ENCODE measurements at regions not wholly inside any gene's neighbourhood (a gene's known extent, or its start where the extent isn't known, plus 50 kb on each side); places are given as distances from the start of the nearest gene placed in this dataset.
"Not testable (repeated sequence)": the region's sequence is repeated elsewhere in the genome, so short reads cannot be mapped to it uniquely, and the experiment has no call there.

DNA sequence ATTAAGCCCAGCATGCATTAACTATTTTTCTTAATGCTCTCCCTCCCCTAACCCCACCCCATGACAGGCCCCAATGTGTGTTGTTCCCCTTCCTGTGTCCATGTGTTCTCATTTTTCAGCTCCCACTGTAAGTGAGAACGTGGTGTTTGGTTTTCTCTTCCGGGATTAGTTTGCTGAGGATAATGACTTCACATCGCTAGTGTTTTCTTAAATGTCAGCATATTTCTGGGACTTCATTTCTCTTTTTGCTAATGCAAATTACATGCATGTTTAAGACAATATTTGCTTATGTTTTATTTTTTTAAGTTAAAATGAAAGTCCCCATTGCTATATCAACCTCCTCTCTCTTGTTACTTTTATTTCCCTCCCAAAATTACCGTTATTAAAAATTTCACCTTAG is 733.3 kb upstream of the DEFB115 start:
- H3K27ac Mint-ChIP-seq (ENCODE audit: unreplicated experiment); H3K9me3 ChIP-seq; H3K27me3 ChIP-seq (replicated peaks; ENCODE audit: control insufficient read depth, insufficient read depth, low read length); DNase-seq; CTCF ChIA-PET; BruUV-seq (replicated peaks); H3K9me3 Mint-ChIP-seq (ENCODE audit: unreplicated experiment); POLR2A ChIA-PET; intact Hi-C loops (cut with micrococcal nuclease; ENCODE audit: unreplicated experiment); H3K4me1 Mint-ChIP-seq (ENCODE audit: low read depth, unreplicated experiment); H3K36me3 ChIP-seq (ENCODE audit: control insufficient read depth, insufficient read depth, low read length); H3K4me1 ChIP-seq; H3K27me3 Mint-ChIP-seq (ENCODE audit: insufficient read depth, unreplicated experiment); H3K36me3 Mint-ChIP-seq (ENCODE audit: insufficient read depth, unreplicated experiment); H3K4me3 ChIP-seq (ENCODE audit: low read depth, low read length); H3K4me3 Mint-ChIP-seq (ENCODE audit: unreplicated experiment): not testable (repeated sequence)

DNA sequence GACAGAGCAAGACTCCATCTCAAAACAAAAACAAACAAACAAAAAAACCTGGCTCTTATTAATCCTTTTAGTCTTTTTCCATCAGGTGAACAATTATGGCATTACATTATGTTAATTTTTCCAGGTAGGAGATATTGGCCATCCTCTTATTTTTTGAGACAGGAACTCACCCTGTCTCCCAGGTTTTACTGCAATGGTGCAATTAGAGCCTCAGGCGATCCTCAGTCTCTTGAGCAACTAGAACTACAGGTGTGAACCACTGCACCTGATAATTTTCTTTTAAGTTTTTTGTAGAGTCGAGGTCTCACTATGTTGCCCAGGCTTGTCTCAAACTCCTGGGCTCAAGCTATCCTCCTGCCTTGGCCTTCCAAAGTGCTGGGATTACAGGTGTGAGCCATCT is 732.7 kb upstream of the DEFB115 start:
- CTCF ChIA-PET; H3K36me3 Mint-ChIP-seq (ENCODE audit: insufficient read depth, unreplicated experiment); H3K4me1 ChIP-seq; H3K4me1 Mint-ChIP-seq (ENCODE audit: low read depth, unreplicated experiment); H3K9me3 ChIP-seq; DNase-seq; H3K27me3 ChIP-seq (replicated peaks; ENCODE audit: control insufficient read depth, insufficient read depth, low read length); intact Hi-C loops (cut with micrococcal nuclease; ENCODE audit: unreplicated experiment); H3K27ac Mint-ChIP-seq (ENCODE audit: unreplicated experiment); POLR2A ChIA-PET; H3K4me3 ChIP-seq (ENCODE audit: low read depth, low read length); BruUV-seq (replicated peaks); H3K9me3 Mint-ChIP-seq (ENCODE audit: unreplicated experiment); H3K27me3 Mint-ChIP-seq (ENCODE audit: insufficient read depth, unreplicated experiment); H3K4me3 Mint-ChIP-seq (ENCODE audit: unreplicated experiment); H3K36me3 ChIP-seq (ENCODE audit: control insufficient read depth, insufficient read depth, low read length): not testable (repeated sequence)

DNA sequence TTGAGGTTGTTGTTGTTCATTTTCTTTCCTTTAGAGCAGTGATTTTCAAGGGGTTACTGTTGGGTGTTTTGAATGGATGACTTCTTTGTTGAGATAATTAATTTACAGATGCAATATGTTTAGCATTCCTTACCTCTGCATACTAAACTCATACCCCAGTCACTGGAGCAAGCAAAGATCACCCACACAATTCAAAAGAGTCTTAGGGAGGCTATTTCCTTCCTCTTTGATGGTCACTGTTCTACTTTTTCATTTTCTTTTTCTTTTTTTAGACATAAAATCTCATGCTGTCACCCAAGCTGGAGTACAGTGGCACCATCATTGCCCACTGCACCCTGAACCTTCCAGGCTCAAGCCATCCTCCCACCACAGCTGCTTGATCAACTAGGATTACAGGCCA is 723.8 kb upstream of the DEFB115 start:
- H3K4me1 Mint-ChIP-seq (ENCODE audit: low read depth, unreplicated experiment); H3K4me3 ChIP-seq (ENCODE audit: low read depth, low read length); BruUV-seq (replicated peaks); POLR2A ChIA-PET; H3K4me3 Mint-ChIP-seq (ENCODE audit: unreplicated experiment); H3K27ac Mint-ChIP-seq (ENCODE audit: unreplicated experiment); H3K27me3 Mint-ChIP-seq (ENCODE audit: insufficient read depth, unreplicated experiment); H3K36me3 ChIP-seq (ENCODE audit: control insufficient read depth, insufficient read depth, low read length); CTCF ChIA-PET; DNase-seq; H3K36me3 Mint-ChIP-seq (ENCODE audit: insufficient read depth, unreplicated experiment); intact Hi-C loops (cut with micrococcal nuclease; ENCODE audit: unreplicated experiment); H3K9me3 ChIP-seq; H3K27me3 ChIP-seq (replicated peaks; ENCODE audit: control insufficient read depth, insufficient read depth, low read length); H3K4me1 ChIP-seq; H3K9me3 Mint-ChIP-seq (ENCODE audit: unreplicated experiment): not testable (repeated sequence)

DNA sequence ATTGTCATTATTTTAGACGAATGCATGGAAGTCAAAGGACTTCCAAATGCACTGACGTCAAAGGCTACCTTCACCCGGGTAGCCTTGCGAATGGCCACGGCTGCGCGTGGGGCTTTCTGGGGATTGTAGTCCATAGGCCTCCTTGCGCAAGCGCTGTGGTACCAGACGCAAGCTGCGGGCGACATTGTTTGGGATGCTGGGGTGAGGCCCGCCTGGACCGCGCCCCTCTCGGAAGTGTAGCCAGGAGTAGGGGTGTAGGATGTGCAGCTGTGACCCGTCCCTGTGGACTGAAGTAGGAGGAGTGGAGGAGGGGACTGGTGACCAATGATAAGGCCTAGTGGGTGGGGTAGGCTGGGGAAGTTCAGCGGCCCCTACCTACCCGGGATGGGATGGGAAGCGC is 720.0 kb upstream of the DEFB115 start:
- DNase-seq; POLR2A ChIA-PET; H3K27ac Mint-ChIP-seq (ENCODE audit: unreplicated experiment): not testable (repeated sequence)

GRCh38 chr20:30540330-30541069 is 717.0 kb upstream of the DEFB115 start:
- DNase-seq; CTCF ChIA-PET; BruUV-seq (replicated peaks); H3K27me3 ChIP-seq (replicated peaks; ENCODE audit: control insufficient read depth, insufficient read depth, low read length); H3K27me3 Mint-ChIP-seq (ENCODE audit: insufficient read depth, unreplicated experiment); H3K4me1 ChIP-seq; intact Hi-C loops (cut with micrococcal nuclease; ENCODE audit: unreplicated experiment); H3K36me3 Mint-ChIP-seq (ENCODE audit: insufficient read depth, unreplicated experiment); H3K9me3 Mint-ChIP-seq (ENCODE audit: unreplicated experiment); H3K4me3 ChIP-seq (ENCODE audit: low read depth, low read length); H3K27ac Mint-ChIP-seq (ENCODE audit: unreplicated experiment); H3K9me3 ChIP-seq; POLR2A ChIA-PET; H3K4me1 Mint-ChIP-seq (ENCODE audit: low read depth, unreplicated experiment); H3K36me3 ChIP-seq (ENCODE audit: control insufficient read depth, insufficient read depth, low read length); H3K4me3 Mint-ChIP-seq (ENCODE audit: unreplicated experiment): not testable (repeated sequence)

More for the DNA sequence above, 720.0 kb upstream of the DEFB115 start:
- H3K4me1 ChIP-seq; intact Hi-C loops (cut with micrococcal nuclease; ENCODE audit: unreplicated experiment); H3K4me3 ChIP-seq (ENCODE audit: low read depth, low read length); H3K27me3 ChIP-seq (replicated peaks; ENCODE audit: control insufficient read depth, insufficient read depth, low read length); H3K9me3 Mint-ChIP-seq (ENCODE audit: unreplicated experiment); H3K4me3 Mint-ChIP-seq (ENCODE audit: unreplicated experiment); BruUV-seq (replicated peaks); CTCF ChIA-PET; H3K4me1 Mint-ChIP-seq (ENCODE audit: low read depth, unreplicated experiment); H3K9me3 ChIP-seq; H3K36me3 Mint-ChIP-seq (ENCODE audit: insufficient read depth, unreplicated experiment); H3K27me3 Mint-ChIP-seq (ENCODE audit: insufficient read depth, unreplicated experiment); H3K36me3 ChIP-seq (ENCODE audit: control insufficient read depth, insufficient read depth, low read length): not testable (repeated sequence)

GRCh38 chr20:30551236-30551635 is 706.2 kb upstream of the DEFB115 start:
- H3K36me3 ChIP-seq (ENCODE audit: control insufficient read depth, insufficient read depth, low read length); H3K27me3 Mint-ChIP-seq (ENCODE audit: insufficient read depth, unreplicated experiment); H3K9me3 ChIP-seq; H3K4me1 Mint-ChIP-seq (ENCODE audit: low read depth, unreplicated experiment); BruUV-seq (replicated peaks); H3K27me3 ChIP-seq (replicated peaks; ENCODE audit: control insufficient read depth, insufficient read depth, low read length); DNase-seq; H3K36me3 Mint-ChIP-seq (ENCODE audit: insufficient read depth, unreplicated experiment); CTCF ChIA-PET; intact Hi-C loops (cut with micrococcal nuclease; ENCODE audit: unreplicated experiment); POLR2A ChIA-PET; H3K4me3 ChIP-seq (ENCODE audit: low read depth, low read length); H3K27ac Mint-ChIP-seq (ENCODE audit: unreplicated experiment); H3K4me1 ChIP-seq; H3K4me3 Mint-ChIP-seq (ENCODE audit: unreplicated experiment): not testable (repeated sequence)
- H3K9me3 Mint-ChIP-seq (ENCODE audit: unreplicated experiment), result peaks cover 19% of the 10 kb centered on the region

- H3K4me3 Mint-ChIP-seq (ENCODE audit: unreplicated experiment); H3K27me3 Mint-ChIP-seq (ENCODE audit: insufficient read depth, unreplicated experiment); DNase-seq; H3K9me3 ChIP-seq; H3K36me3 Mint-ChIP-seq (ENCODE audit: insufficient read depth, unreplicated experiment); H3K27me3 ChIP-seq (replicated peaks; ENCODE audit: control insufficient read depth, insufficient read depth, low read length); H3K4me1 ChIP-seq; H3K4me3 ChIP-seq (ENCODE audit: low read depth, low read length); H3K36me3 ChIP-seq (ENCODE audit: control insufficient read depth, insufficient read depth, low read length); H3K4me1 Mint-ChIP-seq (ENCODE audit: low read depth, unreplicated experiment); H3K9me3 Mint-ChIP-seq (ENCODE audit: unreplicated experiment); BruUV-seq (replicated peaks); intact Hi-C loops (cut with micrococcal nuclease; ENCODE audit: unreplicated experiment); CTCF ChIA-PET; POLR2A ChIA-PET; H3K27ac Mint-ChIP-seq (ENCODE audit: unreplicated experiment): not testable (repeated sequence)
Measured at GRCh38 chr20:30556797-30557196, 700.7 kb upstream of the DEFB115 start.

Measured in Caco-2 (cell line).